HG03439 (cell line): ENCODE measurements at regions not wholly inside any gene's neighbourhood (a gene's known extent, or its start where the extent isn't known, plus 50 kb on each side); places are given as distances from the start of the nearest gene placed in this dataset.
"Not testable (repeated sequence)": the region's sequence is repeated elsewhere in the genome, so short reads cannot be mapped to it uniquely, and the experiment has no call there.

ENCODE experiments used
- ATAC-seq: cut with Tn5 transposase; IDR thresholded peaks from one replicate; pipeline ENCODE4 v1.9.1; 2021; ENCODE audit warnings: mild to moderate bottlenecking, moderate library complexity; ENCODE audit not compliant: unreplicated experiment

- ATAC-seq, result no peak
Measured at GRCh38 chr2:84373391-84373790, 85.7 kb downstream of the SUCLG1 start.

GRCh38 chr2:84362541-84362940, 96.5 kb downstream of the SUCLG1 start:
- ATAC-seq, result no peak

- ATAC-seq, result no peak
Measured at GRCh38 chr2:84338069-84338468, 121.0 kb downstream of the SUCLG1 start.

DNA sequence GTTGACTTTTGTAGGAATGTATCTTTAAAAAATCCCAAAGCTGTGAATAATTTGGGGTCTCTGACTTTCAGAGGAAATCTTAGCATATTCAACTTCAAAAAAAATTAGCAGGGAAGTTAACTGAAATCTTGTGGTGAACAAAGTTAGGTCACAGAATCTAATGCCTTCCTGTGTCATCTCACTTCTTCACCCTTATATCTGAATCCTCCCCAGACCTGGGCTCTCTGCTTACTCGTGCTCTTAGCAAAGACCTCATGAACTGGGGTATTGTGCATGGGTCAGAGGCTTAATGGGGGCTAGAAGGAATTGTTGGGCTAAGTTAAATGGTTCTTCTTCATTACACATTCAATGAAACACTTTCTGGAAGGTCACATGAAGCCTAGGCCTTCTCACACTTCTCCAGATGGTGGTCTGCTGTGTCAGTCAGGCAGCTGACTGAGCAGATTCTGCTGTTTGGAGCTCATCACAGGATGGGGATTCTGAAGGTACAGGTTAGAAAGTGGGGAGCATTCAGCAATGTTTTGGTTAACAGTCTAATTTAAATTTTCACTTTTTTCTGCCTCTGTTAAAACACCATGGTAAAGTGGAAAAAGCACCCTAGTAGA, 131.3 kb downstream of the SUCLG1 start:
- ATAC-seq, result no peak

DNA sequence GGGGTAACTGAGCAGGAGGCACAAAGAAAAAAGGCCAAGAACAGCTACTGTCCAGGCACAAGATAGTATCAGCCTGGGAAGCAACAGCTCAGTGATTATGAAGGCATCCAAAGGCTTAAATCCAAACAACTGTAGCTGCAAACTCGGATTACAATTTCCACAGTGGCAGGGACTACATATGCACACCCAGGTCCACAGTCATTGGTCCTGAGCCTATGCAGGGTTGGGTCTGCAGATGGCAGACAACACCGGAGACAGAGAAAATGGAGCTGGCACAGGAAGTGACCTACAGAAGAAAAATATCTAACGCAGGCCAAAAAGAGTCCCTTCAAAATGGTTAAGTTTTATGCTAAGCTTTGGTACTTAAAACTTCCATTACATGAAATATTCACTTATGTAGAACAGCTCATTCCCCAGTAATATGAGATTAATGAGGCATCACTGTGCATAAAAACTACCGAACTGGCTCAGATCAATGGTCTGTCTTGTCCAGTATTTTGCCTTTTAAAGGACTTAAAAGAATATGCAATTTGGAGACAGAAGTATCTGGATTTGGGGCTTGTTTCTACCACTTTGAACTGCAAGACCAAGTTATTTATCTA, 132.1 kb downstream of the SUCLG1 start:
- ATAC-seq, result no peak

DNA sequence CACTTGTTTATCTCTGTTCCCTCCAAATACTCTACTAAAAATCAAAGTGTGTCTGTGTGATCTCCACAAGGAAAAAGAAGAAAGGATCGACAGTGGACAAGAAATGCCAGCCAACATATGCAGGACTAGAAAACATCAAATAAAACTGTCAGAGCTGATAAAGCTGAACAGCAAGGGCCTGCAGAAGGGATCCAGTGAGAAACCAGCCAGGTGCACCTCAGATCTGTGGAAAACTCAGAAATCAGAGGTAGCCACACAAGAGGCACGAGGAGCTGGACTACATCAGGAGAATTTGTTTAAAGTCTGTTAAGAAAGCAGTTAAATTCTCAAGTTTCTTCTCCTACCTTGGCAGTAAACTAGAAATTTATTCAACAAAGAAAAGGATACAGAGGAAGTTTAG, 135.2 kb downstream of the SUCLG1 start:
- ATAC-seq, result no peak

DNA sequence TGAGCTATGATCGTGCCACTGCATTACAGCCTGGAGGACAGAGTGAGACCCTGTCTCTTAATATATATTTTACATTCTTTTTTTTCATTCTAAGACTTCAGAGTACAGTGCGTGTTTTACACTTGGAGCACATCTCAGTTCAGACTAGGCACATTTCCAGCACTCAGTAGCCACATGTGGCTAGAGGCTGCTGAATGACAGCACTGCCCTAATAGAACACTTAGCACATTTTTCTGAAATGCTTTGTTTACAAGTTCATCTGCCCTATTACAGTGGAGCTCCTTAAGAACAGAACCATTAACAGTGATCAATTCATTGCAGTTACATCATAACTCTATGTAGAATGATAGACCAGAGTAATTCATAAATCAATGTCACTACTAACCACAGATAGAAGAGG, 138.1 kb downstream of the SUCLG1 start:
- no peak for ATAC-seq

DNA sequence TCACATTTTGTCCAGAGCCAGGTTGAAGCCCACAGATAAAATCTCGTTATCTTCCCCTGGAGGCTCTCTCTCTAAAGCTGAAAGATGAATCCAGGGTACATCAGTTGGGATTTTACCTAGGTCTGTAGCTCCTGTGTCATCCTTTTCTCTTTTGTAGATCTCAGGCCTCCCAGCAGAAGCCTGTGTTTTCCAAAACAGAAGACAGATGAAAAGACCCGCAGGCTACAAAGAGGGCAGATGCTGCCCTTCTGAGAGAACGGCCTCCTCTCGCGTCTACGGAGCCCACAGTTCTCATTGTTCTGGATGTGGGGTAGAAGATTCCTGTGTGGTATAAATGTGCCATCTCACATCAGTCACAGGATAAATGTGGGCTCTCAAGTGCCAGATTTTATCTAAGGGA, 139.5 kb downstream of the SUCLG1 start:
- no peak for ATAC-seq

DNA sequence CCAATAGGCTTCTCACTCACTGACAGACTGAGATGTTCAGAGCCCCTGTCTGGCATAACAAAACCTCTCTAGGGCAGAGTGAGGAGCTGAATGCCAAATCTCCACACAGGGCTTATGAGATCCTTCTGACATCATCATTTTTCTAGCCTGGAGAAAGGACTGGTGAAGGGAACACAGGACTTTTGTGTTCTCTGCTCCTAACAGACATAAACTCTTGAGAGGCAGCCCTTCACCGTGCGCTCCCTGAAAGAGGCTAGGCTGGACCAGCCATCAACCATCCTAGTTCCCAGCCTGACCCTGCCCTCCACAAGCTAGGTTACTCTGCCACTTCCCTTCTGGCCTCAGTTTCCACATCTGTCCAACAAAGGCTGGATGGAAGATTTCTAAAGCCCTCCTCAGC, 141.9 kb downstream of the SUCLG1 start:
- ATAC-seq, result no peak

- ATAC-seq, result peak; percentile 99
Measured at GRCh38 chr2:84314901-84315330, 144.2 kb downstream of the SUCLG1 start.

DNA sequence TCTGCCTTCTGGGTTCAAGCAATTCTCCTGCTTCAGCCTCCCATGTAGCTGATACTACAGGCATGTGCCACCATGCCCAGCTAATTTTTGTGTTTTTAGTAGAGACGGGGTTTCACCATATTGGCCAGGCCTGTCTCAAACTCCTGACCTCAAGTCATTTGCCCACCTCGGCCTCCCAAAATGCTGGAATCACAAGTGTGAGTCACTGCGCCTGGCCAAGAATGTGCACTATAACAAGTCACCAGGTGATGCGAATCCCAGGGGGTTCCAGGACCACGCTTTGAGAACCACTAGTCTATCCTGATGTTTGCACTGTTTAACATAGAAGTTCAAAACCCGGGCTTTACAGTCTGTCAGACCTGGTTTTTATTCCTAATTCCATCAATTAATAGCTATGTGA, 144.8 kb downstream of the SUCLG1 start:
- no peak for ATAC-seq

DNA sequence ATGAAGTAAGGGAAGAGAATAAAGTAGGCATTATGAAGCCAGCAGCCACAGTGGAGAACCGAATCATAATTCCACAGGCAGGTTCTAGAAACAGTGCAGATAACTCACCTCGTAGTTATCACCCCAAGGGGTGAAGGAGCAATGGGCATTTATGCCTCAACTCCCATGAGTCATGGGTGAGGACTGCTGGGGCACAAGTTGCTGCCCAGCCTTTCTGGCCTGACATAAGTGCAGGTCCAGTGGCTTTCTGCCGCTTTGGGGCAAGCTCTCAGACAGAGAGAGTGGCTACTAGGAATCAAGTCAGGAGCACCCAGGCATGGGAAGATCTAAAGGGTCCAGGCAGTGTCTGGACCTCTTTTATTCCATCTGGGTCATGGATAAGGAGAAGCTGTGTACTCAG, 149.8 kb downstream of the SUCLG1 start:
- ATAC-seq, result no peak

GRCh38 chr2:84306361-84306760, 152.7 kb downstream of the SUCLG1 start:
- no peak for ATAC-seq

GRCh38 chr2:84302513-84303412, 156.3 kb downstream of the SUCLG1 start:
- ATAC-seq, result peak; percentile 94

- no peak for ATAC-seq
Measured at GRCh38 chr2:84301717-84302116, 157.4 kb downstream of the SUCLG1 start.

- no peak for ATAC-seq
Measured at GRCh38 chr2:84300696-84301029, 158.4 kb downstream of the SUCLG1 start.

GRCh38 chr2:84300001-84300695, 158.9 kb downstream of the SUCLG1 start:
- ATAC-seq, result not testable (repeated sequence)

DNA sequence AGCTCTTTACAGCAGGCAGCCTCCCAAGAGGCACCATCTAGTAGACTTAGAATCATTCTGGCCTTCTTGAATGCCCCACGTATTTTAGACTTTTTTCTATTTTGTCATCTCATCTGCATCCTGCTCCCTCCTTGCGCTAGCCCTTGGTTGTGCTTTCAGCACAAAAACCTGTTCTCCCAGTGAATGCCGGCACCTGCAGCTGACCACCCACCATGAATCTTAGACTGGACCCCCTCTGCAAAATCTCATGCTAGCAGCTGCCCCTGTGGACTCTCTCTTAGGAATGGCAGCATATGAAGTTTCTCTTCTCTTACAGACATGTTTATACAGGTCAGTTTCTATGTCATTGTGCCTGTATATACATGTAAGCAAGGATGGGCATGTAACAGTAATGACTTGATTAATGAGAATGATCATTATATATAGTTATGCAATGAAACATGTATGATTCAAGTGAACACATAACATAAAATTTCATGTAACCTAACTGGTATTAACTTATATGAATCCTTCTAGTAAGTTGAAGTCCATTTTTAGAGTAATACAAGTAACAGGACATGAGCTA, 159.8 kb downstream of the SUCLG1 start:
- ATAC-seq, result no peak

- ATAC-seq, result no peak
Measured at GRCh38 chr2:84297155-84297554, 161.9 kb downstream of the SUCLG1 start.

DNA sequence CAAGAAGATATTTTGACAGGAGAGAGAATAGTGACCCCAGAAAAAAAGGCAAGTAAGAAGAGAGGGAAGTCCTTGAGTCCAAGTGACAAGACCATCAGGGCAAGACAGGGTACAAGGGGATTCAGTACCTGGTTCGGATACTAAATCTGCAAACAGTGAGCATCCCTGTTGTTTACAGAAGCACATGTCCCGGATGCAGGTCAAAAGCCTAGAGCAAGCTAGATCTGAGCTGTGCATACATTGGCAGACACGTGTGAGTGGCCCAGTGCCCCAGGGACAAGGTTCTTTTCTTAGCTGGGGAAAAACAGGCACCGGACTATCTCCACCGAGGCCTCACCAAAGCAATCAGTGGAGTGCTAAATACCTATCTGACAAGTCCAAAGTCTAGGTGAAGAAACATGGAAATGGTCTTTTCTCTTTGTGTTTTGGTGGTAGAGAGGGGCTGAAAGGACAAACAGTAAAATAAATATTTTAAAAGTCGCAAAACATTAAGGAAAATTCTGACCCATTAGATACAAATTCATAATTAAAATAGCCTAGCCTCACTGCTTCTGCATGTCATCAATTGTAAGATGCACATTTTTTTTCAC, 165.2 kb downstream of the SUCLG1 start:
- no peak for ATAC-seq

DNA sequence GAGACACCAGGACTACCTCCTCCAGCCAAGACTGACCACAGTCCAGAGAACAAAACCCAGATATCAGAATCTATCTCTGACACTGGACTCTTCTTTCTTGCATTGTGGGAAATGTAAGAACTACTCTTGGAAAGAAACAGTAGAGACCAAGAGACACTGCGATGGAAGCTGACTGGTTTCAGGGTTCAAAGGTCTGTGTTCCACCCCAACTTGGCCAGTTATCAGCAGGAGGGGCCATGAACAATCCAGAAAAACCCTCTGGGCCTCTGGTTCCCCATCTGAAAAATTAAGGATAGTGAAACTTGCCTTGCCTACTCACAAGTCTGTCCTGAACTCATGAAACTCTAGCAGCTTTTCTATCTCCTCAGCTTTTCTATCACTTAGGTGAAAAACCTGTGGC, 166.5 kb downstream of the SUCLG1 start:
- ATAC-seq, result no peak
